ENCODE measurements at regions not wholly inside any gene's neighbourhood (a gene's known extent, or its start where the extent isn't known, plus 50 kb on each side); places are given as distances from the start of the nearest gene placed in this dataset.

DNA sequence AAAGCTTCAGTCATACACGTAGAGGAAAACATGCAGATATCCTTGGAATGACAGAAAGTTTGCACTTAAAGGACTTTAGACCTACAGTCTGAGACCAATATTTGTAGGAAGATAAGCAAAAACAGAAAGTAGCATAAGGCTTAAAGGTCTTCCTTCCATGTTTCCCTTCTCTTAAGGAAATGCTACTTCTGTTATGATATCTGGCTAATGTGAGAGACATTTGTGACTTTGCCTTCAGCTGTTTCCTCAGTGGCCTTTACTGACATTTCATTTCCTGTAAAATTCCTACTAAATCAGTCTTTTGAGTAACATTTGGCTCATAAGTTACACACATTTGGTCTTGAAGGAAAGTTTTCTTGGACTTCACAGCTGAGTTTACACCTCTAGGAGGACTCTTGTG, 713.4 kb downstream of the TBC1D32 start:
- TF ChIP-seq EZH2phosphoT487 (IDR thresholded peaks at IDR 0.05; ENCODE audit: borderline replicate concordance, low read depth, low read length) = no peak
- TF ChIP-seq, protein P1, sequence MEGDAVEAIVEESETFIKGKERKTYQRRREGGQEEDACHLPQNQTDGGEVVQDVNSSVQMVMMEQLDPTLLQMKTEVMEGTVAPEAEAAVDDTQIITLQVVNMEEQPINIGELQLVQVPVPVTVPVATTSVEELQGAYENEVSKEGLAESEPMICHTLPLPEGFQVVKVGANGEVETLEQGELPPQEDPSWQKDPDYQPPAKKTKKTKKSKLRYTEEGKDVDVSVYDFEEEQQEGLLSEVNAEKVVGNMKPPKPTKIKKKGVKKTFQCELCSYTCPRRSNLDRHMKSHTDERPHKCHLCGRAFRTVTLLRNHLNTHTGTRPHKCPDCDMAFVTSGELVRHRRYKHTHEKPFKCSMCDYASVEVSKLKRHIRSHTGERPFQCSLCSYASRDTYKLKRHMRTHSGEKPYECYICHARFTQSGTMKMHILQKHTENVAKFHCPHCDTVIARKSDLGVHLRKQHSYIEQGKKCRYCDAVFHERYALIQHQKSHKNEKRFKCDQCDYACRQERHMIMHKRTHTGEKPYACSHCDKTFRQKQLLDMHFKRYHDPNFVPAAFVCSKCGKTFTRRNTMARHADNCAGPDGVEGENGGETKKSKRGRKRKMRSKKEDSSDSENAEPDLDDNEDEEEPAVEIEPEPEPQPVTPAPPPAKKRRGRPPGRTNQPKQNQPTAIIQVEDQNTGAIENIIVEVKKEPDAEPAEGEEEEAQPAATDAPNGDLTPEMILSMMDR (conservative IDR thresholded peaks at IDR 0.05; ENCODE audit: low read length) = no peak
- H3K9me2 ChIP-seq (ENCODE audit: insufficient read depth, low read length) = no peaks in the 10 kb centered on the region
- H3K27ac ChIP-seq (ENCODE audit: low read depth, low read length, poor library complexity, severe bottlenecking) = no peak overlapping the region
- H4K20me1 ChIP-seq (ENCODE audit: insufficient read depth, low read length) = no peaks in the 10 kb centered on the region
- H3K79me2 ChIP-seq (ENCODE audit: insufficient read depth, low read depth, low read length) = no peaks in the 10 kb centered on the region
- H3K4me2 ChIP-seq (ENCODE audit: low read length) = no peak overlapping the region
- intact Hi-C loops (cut with micrococcal nuclease; ENCODE audit: unreplicated experiment) = no loop called here
- H3K9me3 ChIP-seq (ENCODE audit: low read length) = no peaks in the 10 kb centered on the region
- CTCF ChIA-PET (ENCODE audit: unreplicated experiment) = no interaction called here
- no peak overlapping the region for H2AFZ ChIP-seq (ENCODE audit: low read length)
- H3K36me3 ChIP-seq (ENCODE audit: insufficient read depth, low read length) = no peaks in the 10 kb centered on the region
- BruUV-seq (replicated peaks) = no TSS peak
- no peak overlapping the region for H3K4me3 ChIP-seq (ENCODE audit: low read depth, low read length, poor library complexity, severe bottlenecking)
- POLR2A ChIA-PET = no interaction called here
- DNase-seq (ENCODE audit: low spot score) = no peak
- H3K4me1 ChIP-seq (ENCODE audit: insufficient read depth, low read length, poor library complexity, severe bottlenecking) = no peaks in the 10 kb centered on the region

DNA sequence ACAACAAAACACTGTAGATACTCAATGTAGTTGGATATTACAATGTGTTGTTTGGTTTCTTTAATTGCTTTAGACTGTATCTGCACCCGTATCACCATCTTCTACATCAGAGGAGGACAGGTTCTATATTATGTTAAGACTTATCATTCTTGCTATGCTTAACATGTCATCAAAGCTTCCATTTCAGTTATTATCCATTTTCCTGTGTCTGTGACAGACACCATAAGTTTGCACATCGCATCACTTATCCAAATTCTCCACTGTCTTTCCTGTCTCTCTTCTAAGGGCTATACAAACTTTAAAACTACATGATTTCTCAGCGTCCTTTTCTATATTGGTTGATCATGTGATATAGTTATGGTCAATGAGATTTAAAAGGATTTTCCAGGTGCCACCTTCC, 719.0 kb downstream of the TBC1D32 start:
- no peaks in the 10 kb centered on the region for H3K9me2 ChIP-seq (ENCODE audit: insufficient read depth, low read length)
- no peak overlapping the region for H2AFZ ChIP-seq (ENCODE audit: low read length)
- no peak for DNase-seq (ENCODE audit: low spot score)
- no peaks in the 10 kb centered on the region for H3K79me2 ChIP-seq (ENCODE audit: insufficient read depth, low read depth, low read length)
- H3K27ac ChIP-seq (ENCODE audit: low read depth, low read length, poor library complexity, severe bottlenecking) = no peak overlapping the region
- TF ChIP-seq EZH2phosphoT487 (IDR thresholded peaks at IDR 0.05; ENCODE audit: borderline replicate concordance, low read depth, low read length) = no peak
- TF ChIP-seq, protein P1 (conservative IDR thresholded peaks at IDR 0.05; ENCODE audit: low read length) = no peak
- H3K9me3 ChIP-seq (ENCODE audit: low read length) = no peaks in the 10 kb centered on the region
- no peaks in the 10 kb centered on the region for H4K20me1 ChIP-seq (ENCODE audit: insufficient read depth, low read length)
- ChIA-PET POLR2A (no interaction called here), CTCF (ENCODE audit: unreplicated experiment) (no interaction called here)
- H3K36me3 ChIP-seq (ENCODE audit: insufficient read depth, low read length) = no peaks in the 10 kb centered on the region
- no peak overlapping the region for H3K4me3 ChIP-seq (ENCODE audit: low read depth, low read length, poor library complexity, severe bottlenecking)
- intact Hi-C loops (cut with micrococcal nuclease; ENCODE audit: unreplicated experiment) = no loop called here
- no peaks in the 10 kb centered on the region for H3K4me1 ChIP-seq (ENCODE audit: insufficient read depth, low read length, poor library complexity, severe bottlenecking)
- no peak overlapping the region for H3K4me2 ChIP-seq (ENCODE audit: low read length)
- BruUV-seq (replicated peaks) = no TSS peak

DNA sequence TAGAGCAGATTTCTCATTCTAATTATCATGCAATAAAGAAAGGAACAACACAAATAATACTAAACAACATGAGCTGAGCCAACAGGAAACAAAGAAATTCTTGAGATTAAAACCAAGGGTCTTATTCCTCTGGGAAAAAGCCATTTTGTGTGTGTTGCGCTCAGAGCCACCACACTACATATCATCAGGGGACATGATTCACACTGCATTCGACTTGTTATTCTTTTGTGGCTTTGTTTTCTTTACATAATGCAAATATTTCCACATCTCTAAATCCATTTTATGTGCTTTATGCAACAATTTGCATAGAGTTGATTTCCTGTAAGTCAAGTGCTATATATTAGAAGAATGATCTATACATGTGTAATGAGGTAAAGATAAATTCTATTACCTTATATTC, 719.6 kb downstream of the TBC1D32 start:
- no peak overlapping the region for H3K27ac ChIP-seq (ENCODE audit: low read depth, low read length, poor library complexity, severe bottlenecking)
- POLR2A ChIA-PET = no interaction called here

More for the DNA sequence above, 719.6 kb downstream of the TBC1D32 start:
- intact Hi-C loops (cut with micrococcal nuclease; ENCODE audit: unreplicated experiment) = no loop called here
- Histone ChIP-seq H3K36me3 (ENCODE audit: insufficient read depth, low read length) (no peaks in the 10 kb centered on the region), H4K20me1 (ENCODE audit: insufficient read depth, low read length) (no peaks in the 10 kb centered on the region), H3K4me1 (ENCODE audit: insufficient read depth, low read length, poor library complexity, severe bottlenecking) (no peaks in the 10 kb centered on the region), H3K9me3 (ENCODE audit: low read length) (no peaks in the 10 kb centered on the region), H2AFZ (ENCODE audit: low read length) (no peak overlapping the region), H3K4me2 (ENCODE audit: low read length) (no peak overlapping the region), H3K4me3 (ENCODE audit: low read depth, low read length, poor library complexity, severe bottlenecking) (no peak overlapping the region), H3K9me2 (ENCODE audit: insufficient read depth, low read length) (no peaks in the 10 kb centered on the region), H3K79me2 (ENCODE audit: insufficient read depth, low read depth, low read length) (no peaks in the 10 kb centered on the region)
- DNase-seq (ENCODE audit: low spot score) = no peak
- no peak for TF ChIP-seq EZH2phosphoT487 (IDR thresholded peaks at IDR 0.05; ENCODE audit: borderline replicate concordance, low read depth, low read length)
- TF ChIP-seq, protein P1 (conservative IDR thresholded peaks at IDR 0.05; ENCODE audit: low read length) = no peak
- no TSS peak for BruUV-seq (replicated peaks)
- CTCF ChIA-PET (ENCODE audit: unreplicated experiment) = no interaction called here
